ENCODE measurements at regions not wholly inside any gene's neighbourhood (a gene's known extent, or its start where the extent isn't known, plus 50 kb on each side); places are given as distances from the start of the nearest gene placed in this dataset.

GRCh38 chr22:25367756-25368155, 148.3 kb downstream of the CRYBB2 start:
- TF ChIP-seq, protein P1, sequence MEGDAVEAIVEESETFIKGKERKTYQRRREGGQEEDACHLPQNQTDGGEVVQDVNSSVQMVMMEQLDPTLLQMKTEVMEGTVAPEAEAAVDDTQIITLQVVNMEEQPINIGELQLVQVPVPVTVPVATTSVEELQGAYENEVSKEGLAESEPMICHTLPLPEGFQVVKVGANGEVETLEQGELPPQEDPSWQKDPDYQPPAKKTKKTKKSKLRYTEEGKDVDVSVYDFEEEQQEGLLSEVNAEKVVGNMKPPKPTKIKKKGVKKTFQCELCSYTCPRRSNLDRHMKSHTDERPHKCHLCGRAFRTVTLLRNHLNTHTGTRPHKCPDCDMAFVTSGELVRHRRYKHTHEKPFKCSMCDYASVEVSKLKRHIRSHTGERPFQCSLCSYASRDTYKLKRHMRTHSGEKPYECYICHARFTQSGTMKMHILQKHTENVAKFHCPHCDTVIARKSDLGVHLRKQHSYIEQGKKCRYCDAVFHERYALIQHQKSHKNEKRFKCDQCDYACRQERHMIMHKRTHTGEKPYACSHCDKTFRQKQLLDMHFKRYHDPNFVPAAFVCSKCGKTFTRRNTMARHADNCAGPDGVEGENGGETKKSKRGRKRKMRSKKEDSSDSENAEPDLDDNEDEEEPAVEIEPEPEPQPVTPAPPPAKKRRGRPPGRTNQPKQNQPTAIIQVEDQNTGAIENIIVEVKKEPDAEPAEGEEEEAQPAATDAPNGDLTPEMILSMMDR (IDR thresholded peaks at IDR 0.05; ENCODE audit: extremely low read depth in 1 of 2, insufficient read depth in 1 of 2, low read depth in 1 of 2, low read length in 2 of 2): no peak
- TF ChIP-seq POLR2A (IDR thresholded peaks at IDR 0.05; ENCODE audit: low read depth, low read length) (no peak), POLR2AphosphoS5 (IDR thresholded peaks at IDR 0.05; ENCODE audit: insufficient read depth, low read depth, low read length) (no peak), GATA2 (IDR thresholded peaks at IDR 0.05; ENCODE audit: insufficient read depth, insufficient read length, low read depth, low read length) (no peak), EZH2 (IDR thresholded peaks at IDR 0.05; ENCODE audit: borderline replicate concordance, low read depth, low read length, severe bottlenecking) (no peak), FOS (IDR thresholded peaks at IDR 0.05; ENCODE audit: borderline replicate concordance, insufficient read depth, low read length) (no peak)
